ENCODE measurements at regions not wholly inside any gene's neighbourhood (a gene's known extent, or its start where the extent isn't known, plus 50 kb on each side); places are given as distances from the start of the nearest gene placed in this dataset.

GRCh38 chr10:4029866-4030265 lies 244.9 kb upstream of the KLF6 start:
- DNase-seq, result no peak

- DNase-seq, result no peak
Observed at GRCh38 chr10:4028854-4029583, 244.0 kb upstream of the KLF6 start.

GRCh38 chr10:4028027-4028471 lies 243.0 kb upstream of the KLF6 start:
- no peak for DNase-seq

GRCh38 chr10:4025339-4025738 lies 240.3 kb upstream of the KLF6 start:
- no peak for DNase-seq

GRCh38 chr10:4024516-4025245 lies 239.7 kb upstream of the KLF6 start:
- no peak for DNase-seq

GRCh38 chr10:4024027-4024426 lies 239.0 kb upstream of the KLF6 start:
- DNase-seq, result no peak

GRCh38 chr10:4022473-4022872 lies 237.5 kb upstream of the KLF6 start:
- no peak for DNase-seq

GRCh38 chr10:4020631-4021030 lies 235.6 kb upstream of the KLF6 start:
- DNase-seq, result no peak

- no peak for DNase-seq
Observed at GRCh38 chr10:4018054-4018511, 233.1 kb upstream of the KLF6 start.

GRCh38 chr10:4017336-4017735 lies 232.3 kb upstream of the KLF6 start:
- no peak for DNase-seq

- DNase-seq, result no peak
Observed at GRCh38 chr10:4016214-4016740, 231.3 kb upstream of the KLF6 start.

GRCh38 chr10:4013651-4014121 lies 228.7 kb upstream of the KLF6 start:
- no peak for DNase-seq

- DNase-seq, result no peak
Observed at GRCh38 chr10:4012848-4013247, 227.8 kb upstream of the KLF6 start.

- no peak for DNase-seq
Observed at GRCh38 chr10:4011136-4011812, 226.3 kb upstream of the KLF6 start.

- no peak for DNase-seq
Observed at GRCh38 chr10:4008676-4009382, 223.8 kb upstream of the KLF6 start.

- DNase-seq, result no peak
Observed at GRCh38 chr10:4007771-4008170, 222.8 kb upstream of the KLF6 start.

GRCh38 chr10:4006858-4007257 lies 221.8 kb upstream of the KLF6 start:
- DNase-seq, result no peak

GRCh38 chr10:4006051-4006450 lies 221.0 kb upstream of the KLF6 start:
- DNase-seq, result no peak

GRCh38 chr10:4004990-4005389 lies 220.0 kb upstream of the KLF6 start:
- DNase-seq, result no peak

GRCh38 chr10:4004144-4004543 lies 219.1 kb upstream of the KLF6 start:
- DNase-seq, result no peak

GRCh38 chr10:4003348-4003973 lies 218.5 kb upstream of the KLF6 start:
- DNase-seq, result no peak

GRCh38 chr10:4001811-4002210 lies 216.8 kb upstream of the KLF6 start:
- no peak for DNase-seq
